SH-SY5Y (cell line): ENCODE measurements at regions not wholly inside any gene's neighbourhood (a gene's known extent, or its start where the extent isn't known, plus 50 kb on each side); places are given as distances from the start of the nearest gene placed in this dataset.

Experiments used
- GATA2 ChIP-seq: IDR thresholded peaks from 2 replicates; pipeline ENCODE4 v1.6.1; 2011; ENCODE audit warnings: mild to moderate bottlenecking, low read depth, low read length
- GATA3 ChIP-seq: IDR thresholded peaks from 2 replicates; pipeline ENCODE4 v1.6.1; 2011; ENCODE audit warnings: low read depth, mild to moderate bottlenecking, low read length, moderate library complexity

DNA sequence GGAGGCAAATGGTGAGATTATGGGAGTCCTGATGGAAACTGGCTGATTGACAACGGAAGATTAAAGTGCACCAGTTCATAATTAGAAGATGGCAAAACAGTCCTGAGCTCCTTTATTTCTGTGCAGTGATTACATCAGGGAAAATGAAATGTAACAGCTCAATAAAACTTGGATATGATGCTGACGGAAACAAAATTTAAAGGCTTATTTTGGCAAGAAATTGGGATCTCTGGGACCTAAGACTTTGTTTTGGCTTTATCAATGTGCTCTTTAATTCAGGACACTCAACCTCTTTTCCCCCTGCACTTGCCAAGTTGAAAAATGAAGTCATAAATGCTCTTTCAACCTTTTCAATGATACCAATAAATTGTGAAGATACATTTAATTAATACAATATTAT lies 226.8 kb downstream of the C6orf118 start:
- no peak for TF ChIP-seq GATA2
- no peak for TF ChIP-seq GATA3
